ENCODE measurements at regions not wholly inside any gene's neighbourhood (a gene's known extent, or its start where the extent isn't known, plus 50 kb on each side); places are given as distances from the start of the nearest gene placed in this dataset.
"Not testable (repeated sequence)": the region's sequence is repeated elsewhere in the genome, so short reads cannot be mapped to it uniquely, and the experiment has no call there.

DNA sequence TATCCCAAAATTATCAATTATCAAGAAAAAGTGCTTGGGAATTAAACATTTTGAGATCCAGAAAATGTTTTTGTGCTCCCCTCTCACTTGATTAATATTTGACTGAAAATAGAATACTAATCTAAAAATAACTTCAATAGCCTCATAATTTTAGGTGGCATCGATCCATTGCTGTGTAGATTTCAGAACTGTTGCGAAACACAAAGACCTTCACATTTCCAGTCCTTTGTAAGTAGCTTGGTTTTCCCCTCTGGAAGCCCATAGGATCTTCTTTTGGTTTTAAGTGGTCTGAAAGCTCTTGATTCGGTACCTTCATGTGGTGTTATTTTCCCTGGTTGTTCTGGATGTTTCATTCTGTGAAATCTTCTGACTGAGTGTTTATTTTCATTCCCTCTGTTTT, 176.5 kb downstream of the NUFIP1 start:
- DNase-seq (ENCODE audit: low spot score) = no peak

DNA sequence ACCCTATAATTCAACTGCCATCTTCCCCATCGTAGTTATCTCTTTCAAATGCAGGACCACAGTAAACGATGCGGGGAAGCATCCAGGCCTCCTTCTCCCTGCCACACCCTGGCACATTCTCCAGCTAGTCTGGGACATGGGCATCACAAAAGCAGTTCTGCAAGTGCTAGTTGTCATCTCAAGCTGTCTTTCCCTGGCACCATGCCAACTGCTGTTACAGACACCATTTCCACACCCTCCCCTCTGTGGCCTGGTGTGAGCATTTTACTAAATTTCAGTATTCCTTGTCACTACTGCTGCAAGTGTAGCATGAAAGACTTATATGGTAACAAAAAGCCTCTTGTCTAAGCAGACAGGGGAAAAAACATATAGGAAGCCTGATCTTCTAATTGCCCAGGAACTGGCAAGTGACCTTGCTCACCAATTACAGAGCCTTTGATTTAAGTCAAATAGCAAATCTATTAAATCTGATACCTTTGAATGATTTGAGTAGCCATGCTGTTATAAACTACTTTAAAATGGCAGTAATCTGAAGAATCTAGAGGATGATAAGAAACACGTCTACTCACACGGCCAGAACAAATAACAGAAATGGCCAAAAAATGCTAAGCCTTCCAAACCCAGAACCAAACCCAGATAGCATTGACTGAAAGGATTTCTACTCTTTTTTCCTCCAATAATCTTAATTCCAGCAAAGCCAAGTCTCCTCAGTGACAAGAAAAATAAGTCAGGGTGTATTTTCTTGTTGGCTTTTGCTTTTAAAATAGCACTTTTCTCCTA, 179.0 kb downstream of the NUFIP1 start:
- no peak for DNase-seq (ENCODE audit: low spot score)

DNA sequence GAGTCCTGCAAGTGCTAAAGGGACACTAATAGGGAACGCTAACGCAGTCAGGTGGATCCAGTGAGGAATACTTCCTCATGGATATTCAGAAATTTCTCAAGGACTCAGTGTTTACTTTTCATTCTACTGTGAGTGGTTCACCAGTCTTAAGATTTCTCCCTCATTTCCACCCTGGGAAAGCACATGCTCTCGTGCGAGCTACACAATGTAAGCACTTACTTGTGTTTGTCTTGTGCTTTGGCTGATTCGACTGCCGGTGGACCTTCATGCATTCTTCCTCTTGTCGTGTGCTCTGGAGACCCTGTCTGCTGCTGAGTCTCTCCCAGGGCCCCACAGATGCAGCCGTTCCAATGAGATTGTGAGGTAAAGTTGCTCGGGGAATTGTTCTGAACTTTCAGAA, 180.1 kb downstream of the NUFIP1 start:
- DNase-seq (ENCODE audit: low spot score) = no peak

DNA sequence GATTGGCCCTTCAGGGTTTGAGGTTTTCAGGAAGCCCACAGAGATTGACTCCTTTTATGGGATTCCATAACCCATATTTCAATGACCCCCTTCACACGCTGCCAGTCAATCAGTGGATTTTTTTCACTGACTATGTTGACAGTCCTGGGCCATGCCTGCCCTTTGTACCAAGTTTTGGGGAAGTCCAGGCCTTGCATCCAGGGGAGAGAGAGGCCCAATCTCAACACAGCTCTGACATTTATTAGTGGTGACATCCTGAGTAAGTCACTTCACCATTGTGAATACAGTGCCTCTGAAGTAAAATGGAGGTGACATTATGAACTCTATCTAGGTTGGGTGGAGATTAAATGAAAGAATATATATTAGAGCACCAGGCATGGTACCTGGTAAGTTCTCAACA, 181.1 kb downstream of the NUFIP1 start:
- no peak for DNase-seq (ENCODE audit: low spot score)

DNA sequence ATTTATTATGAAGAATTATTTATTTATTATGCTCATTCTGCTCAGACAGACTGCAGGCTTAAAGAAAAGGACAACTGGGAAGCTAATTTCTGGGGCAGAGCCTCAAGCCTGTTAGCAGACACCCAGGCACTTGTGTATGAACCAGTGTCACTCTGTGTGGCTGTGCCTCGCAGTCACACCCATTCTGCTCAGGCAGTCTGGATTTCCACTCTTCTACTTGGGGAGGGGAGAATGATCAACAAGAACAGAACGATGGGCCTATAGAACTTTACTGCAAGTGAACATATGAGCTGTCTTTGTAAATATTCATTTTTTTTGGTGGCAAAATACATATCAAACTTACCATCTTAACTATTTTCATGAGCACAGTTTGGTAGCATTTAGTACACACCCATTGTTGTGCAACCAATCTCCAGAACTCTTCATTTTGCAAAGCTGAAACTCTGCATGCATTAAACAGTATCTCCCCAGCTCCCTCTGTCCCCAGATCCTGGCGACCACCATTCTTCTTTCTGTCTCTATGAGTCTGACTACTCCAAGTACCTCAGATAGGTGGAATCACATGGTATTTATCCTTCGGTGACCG, 181.7 kb downstream of the NUFIP1 start:
- DNase-seq (ENCODE audit: low spot score) = no peak

DNA sequence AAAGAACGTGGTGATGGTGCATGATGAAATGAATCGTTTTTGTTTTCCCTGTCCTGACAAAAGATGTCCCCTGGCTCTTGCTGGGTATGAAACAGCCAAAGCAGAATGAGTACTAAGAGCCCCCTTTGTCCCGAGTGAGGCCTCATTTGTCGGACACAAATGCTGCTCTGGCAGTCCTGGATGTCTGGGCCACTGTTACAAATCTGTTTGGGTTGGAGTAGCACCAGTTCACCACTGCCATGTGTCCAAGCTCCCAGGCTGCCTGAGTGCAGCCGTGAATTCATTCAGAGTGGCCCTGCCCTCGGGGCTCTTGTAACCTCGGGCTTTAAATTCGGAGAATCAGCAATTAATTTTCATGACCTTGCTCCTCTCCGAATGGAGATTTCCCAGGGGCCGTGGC, 182.4 kb downstream of the NUFIP1 start:
- DNase-seq (ENCODE audit: low spot score) = no peak

DNA sequence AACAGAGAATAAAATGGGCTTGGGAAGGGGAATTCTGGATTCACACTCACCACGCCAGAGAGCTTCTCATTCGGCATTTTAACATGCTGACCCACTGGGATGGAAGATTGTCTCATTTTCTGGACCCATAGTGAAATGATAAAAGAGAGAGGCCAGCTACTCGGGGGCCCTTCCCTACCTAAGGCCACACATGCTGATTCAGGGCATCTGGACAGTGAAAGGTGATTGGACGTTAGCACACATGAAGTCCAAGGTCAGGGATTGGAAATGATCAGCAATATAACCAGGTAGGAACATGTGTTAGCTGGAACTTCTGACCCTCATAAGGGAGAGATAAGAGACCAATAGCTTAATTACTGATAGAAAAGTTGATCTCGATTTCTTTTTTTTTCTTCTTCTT, 183.7 kb downstream of the NUFIP1 start:
- DNase-seq (ENCODE audit: low spot score) = no peak

DNA sequence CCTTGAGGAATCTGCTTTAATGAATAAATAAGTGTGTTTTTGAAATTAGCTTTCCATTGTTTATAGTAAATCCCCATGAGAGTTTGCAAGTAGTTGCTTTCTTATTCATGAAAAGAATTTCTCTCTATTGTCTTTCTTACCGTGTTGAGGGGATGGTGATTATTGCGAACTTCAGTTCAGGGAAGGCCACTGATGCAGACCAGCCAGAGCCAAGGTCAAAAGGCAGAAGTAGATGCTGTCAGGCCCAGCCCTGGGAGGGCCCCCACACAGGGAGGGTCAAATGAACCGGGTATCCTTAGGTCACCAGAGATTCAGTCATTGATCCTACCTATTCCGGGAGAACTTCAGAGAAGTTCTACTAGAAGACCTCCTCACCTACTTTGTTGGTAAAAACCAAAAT, 185.9 kb downstream of the NUFIP1 start:
- DNase-seq (ENCODE audit: low spot score) = no peak

DNA sequence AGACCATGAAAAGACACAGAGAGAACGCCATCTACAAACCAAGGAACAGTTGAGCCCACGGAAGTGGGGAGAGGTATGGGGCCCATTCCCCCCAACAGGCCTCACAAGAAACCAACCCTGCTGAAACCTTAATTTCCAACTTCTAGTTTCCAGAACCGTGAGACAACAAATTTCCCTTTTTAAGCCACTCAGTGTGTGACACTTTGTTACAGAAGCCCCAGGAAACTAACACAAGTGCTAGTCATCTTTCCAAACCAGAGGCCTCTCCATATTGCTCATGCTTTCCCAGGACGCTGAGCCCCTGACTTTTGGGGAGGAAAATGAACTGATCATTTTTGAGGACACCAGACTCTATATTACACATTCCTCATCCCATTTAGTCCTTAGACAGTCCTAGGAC, 186.8 kb downstream of the NUFIP1 start:
- DNase-seq (ENCODE audit: low spot score) = no peak

DNA sequence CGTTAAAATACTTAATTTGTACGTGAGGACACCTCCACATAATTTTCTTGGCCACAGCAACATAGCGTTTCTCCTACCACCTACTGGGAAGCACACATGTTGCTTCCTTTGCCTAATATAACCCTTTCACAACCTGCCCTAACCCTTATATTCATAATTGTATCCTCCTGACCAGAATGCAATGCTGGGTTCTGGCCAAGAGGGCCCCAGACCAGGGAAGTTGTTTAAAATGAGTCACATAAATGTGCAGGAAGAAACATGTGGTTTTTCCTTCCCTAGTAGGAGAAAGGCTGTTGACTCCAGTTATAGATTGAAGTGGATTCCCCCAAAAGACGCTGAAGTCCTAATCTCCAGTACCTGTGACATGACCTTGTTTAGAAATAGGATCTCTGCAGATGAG, 187.3 kb downstream of the NUFIP1 start:
- peak; percentile 73 for DNase-seq (ENCODE audit: low spot score)

DNA sequence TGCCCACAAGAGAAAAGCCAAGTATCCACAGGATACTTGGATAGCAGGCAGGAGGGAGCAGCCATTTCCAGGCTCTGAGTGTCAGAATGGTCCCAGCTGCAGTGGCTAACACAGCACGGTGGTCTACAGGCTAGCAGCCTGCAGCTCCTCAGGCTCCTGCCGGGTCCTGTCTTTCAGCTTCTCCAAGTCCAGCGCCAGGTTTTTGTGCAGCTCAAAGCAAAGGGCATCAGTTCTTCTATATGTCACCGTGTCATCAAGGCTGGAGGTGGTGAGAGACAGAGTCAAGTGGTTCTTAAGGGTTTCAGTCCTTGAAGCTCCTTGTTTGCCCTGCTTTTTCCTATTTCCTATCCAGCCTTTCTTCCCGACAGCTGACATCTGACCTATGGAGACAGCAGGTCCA, 188.6 kb downstream of the NUFIP1 start:
- no peak for DNase-seq (ENCODE audit: low spot score)

DNA sequence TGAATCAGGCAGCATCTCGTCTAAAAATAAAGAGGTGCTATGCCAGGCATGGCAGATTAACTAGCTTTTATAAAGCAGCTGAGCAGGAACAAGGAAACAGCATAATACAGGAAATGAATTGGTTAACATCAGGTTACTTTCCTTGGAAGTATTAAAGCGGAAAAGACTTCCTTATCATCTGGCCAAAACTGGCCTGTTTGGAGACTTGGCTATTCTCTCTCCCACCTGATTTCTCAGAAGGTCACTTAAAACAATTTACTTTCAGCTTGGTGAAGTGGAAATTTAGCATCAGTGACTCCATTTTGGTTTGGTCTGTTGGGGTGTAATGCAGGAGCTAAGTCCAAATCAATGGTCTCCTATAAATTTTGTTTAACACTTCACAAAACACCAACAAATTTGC, 191.6 kb downstream of the NUFIP1 start:
- DNase-seq (ENCODE audit: low spot score) = peak; percentile 37

DNA sequence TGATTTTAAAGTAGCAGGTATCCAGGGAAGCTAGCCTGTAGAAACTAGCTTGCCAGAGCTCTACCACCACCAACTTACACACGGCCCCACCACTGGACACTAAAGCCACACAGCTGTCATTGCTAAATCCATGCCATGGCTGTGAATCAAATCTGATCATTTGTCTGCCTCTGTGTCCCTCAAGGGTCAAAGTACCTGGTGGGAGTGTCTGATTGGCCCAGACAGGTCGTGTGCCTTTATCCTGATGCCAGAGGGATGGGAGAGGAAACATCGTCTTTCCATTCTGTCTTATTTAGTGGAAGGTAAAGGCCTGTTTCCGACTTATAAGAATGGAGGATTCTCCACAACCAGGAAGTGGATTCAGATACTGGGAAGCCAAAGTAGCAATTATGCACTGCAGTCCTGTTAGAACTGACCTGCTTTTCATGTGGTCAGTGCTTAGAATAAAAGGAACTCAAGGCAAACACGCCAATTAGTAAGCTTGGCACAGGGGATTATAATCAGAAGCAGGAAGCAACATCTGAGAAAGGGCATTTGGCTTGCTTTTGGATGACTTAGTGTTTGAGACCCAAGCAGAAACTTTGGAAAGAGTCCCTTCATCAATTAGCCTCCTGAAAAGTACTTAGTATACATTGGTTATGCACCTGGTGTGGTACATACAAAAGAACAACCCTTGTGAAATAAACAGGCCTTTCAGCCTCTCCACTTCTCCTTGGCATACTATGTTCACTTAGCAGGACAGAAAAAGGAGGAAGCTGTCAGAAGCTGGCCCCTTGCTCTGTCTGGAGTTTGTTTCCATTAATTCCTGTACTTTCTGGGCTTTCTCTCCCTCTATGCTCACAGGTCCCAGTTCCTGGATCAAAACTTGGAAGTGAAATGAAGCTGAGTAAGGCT, 192.4 kb downstream of the NUFIP1 start:
- DNase-seq (ENCODE audit: low spot score) = no peak

DNA sequence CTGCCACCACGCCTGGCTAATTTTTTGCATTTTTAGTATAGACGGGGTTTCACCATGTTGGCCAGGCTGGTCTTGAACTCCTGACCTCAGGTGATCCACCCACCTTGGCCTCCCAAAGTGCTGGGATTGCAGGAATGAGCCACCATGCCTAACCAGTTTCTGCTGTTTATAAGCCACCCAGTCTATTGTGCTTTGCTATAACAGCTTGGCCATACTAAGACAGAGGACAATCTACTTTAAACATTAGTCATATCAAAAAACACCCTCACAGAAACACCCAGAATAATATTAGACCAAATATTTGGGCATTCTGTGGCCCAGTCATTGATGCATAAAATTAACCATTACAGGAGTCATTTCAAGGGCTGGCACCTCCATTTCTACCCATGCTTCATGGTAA, 193.2 kb downstream of the NUFIP1 start:
- not testable (repeated sequence) for DNase-seq (ENCODE audit: low spot score)

DNA sequence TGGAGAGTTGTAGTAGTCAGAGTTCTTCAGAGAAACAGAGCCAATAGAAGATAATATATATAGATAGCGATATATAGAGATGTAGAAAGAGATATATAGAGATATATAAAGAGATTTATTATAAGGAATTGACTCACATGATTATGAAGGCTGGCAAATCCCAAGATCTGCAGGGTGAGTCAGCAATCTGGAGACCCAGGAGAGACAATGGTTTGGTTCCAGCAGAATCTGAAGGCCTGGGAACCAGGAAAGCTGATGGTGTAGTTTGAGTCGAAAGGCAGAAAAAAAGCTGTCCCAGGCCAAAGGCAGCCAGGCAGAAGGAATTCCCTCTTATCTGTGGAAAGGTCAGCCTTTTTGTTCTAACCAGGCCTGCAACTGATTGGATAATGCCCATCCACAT, 194.1 kb downstream of the NUFIP1 start:
- no peak for DNase-seq (ENCODE audit: low spot score)

DNA sequence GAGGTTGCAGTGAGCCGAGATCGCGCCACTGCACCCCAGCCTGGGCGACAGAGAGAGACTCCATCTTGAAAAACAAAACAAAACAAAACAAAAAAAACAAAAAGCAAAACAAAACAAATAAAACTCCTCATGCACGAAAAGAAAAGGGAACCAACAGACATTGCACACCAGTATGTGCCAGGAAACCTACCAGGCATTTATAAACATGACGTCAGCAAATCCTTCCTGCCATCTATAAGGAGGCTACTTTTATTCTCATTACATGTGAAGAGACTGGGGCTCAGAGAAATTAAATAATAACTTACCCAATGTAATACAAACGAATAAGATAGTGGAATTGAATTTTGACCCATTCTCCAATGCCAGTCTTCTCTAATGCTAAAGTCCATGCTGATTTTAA, 197.2 kb downstream of the NUFIP1 start:
- DNase-seq (ENCODE audit: low spot score) = no peak

DNA sequence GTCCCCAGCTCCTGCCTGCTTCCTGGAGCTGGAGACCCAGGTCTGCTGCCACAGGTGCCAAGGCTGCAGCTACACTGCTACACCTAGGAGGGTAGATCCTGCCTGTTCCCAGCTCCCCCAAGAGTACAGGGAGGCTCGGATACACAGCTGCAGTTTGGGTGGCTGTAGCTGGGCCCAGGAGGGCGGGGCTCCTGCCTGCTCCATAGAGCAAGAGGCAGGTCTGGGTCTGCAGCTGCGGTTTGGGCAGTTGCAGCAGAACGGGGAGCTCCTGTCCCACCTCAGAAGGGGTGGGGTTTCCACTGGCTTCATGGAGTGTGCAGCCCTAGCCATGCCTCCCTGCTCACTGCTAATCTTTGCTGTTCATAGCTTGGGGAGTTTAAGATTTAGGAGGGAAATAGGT, 199.0 kb downstream of the NUFIP1 start:
- no peak for DNase-seq (ENCODE audit: low spot score)

DNA sequence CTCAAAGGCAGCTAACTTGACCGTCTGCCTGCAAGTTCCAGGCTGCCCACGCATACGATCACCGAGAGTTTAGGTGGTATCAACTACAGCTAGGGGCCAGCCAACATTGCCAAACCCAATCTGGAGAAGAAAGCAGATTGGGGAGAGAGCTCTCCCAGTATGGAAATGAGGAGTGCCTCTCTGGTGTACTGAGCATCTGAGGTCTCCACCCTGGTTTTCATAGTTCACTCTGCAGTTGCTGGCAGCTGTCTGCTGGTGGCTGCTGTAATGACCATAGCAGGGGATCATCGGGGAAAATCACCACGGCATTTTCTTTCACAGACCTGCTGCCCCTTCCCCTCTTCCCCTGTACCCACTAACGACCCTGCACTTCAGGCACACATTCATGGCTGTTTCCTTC, 201.7 kb downstream of the NUFIP1 start:
- DNase-seq (ENCODE audit: low spot score) = no peak

DNA sequence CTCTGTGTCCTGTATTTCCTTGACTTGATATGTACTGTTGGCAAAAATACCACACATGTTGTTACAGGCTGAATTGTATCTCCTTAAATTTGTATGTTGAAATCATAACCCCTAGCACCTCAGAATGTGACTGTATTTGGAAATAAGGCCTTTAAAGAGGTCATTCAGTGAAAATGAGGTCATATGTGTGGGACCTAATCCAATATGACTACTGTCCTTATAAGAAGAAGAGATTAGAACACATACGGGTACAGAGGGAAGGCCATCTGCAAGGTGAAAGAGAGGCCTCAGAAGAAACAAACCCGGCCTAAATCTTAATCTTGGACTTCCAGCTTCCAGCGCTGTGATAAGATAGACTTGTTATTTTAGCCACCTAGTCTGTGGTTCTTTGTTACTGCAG, 202.5 kb downstream of the NUFIP1 start:
- DNase-seq (ENCODE audit: low spot score) = no peak

DNA sequence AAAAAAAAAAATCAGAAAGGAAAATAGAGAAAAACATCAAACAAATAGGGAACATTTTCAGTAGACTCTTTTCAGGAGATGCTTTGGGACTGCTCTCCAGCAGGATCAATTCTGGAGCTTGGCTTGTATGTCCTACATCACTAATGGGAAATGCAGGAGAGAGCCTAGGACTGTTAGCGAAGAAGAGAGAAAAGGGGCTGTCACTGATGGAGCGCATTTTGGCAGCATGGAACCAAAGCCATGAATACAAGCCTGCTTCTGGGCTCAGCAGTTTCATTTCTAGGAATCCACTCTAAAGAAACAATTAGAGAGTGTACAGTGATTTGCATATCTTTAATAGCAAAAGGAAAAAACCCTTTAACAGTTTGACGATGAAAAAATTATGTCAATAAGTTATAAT, 203.9 kb downstream of the NUFIP1 start:
- DNase-seq (ENCODE audit: low spot score) = no peak

DNA sequence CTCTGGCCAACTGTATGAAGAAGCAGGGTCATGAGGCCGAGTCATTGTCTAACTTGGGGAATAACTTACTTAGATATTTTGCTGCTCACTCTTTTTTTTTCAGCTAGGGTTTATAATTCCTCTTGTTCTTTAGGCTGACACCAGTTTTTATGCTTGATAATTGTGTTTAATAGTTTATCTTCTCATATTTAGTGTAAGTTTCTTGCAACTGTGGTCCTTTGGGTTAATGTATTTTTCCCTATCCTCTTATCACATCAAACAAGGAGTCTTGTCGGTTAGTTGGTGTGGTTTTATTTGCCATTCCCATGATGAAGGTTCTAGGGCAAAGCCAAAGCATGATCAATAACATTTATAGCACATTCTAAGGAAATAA, 204.6 kb downstream of the NUFIP1 start:
- no peak for DNase-seq (ENCODE audit: low spot score)

DNA sequence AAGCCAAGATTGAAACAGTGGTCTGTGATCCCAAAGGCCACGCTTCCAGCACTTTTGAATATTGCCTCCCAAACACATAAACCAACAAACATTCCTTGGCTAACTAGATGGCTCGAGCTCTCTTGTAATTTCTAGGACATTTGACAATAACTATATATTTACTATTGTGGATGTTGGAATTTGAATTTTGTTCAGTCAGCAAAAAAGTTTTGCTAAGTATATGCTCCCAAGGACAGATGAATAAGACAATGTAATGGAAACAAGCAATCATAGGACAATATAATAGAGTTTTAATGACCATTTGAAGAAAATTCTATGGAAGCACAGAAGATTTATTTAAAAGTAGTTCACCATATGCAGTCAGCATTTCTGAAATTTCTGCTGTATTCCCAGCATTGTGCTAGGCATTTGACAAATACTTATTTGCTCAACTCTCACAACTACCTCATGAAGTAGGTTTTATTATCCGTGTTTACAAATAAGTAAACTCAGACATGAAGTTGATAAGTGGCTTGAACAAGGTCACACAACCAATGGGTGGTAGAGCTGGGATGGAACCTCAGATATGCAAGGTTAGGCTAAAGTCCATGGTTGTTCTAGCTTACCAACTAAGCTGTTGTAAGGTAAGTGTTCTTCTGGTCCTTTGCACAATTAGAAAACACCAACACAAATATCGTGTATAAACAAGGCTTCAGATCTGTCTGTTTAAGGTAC, 205.1 kb downstream of the NUFIP1 start:
- no peak for DNase-seq (ENCODE audit: low spot score)

Measured in kidney tubule cell (primary cell).